GM13976 (cell line): ENCODE measurements at regions not wholly inside any gene's neighbourhood (a gene's known extent, or its start where the extent isn't known, plus 50 kb on each side); places are given as distances from the start of the nearest gene placed in this dataset.
"Not testable (repeated sequence)": the region's sequence is repeated elsewhere in the genome, so short reads cannot be mapped to it uniquely, and the experiment has no call there.

Experiments used
- DNase-seq: peaks from one replicate; pipeline ENCODE4 v3.0.0; 2012; ENCODE audit warnings: low spot score
- CTCF ChIP-seq: IDR thresholded peaks from 2 replicates; pipeline ENCODE4 v1.5.1; 2012; ENCODE audit warnings: borderline replicate concordance, mild to moderate bottlenecking; ENCODE audit not compliant: insufficient read depth; ENCODE audit errors: extremely low read depth, missing control alignments, control extremely low read depth
- in situ Hi-C: fragments of 300-500 bp; cut with MboI; formaldehyde crosslinking; loops from one replicate; pipeline ENCODE4 v1.12.0; 2022; ENCODE audit warnings: low sequenced_read_pairs, mixed read lengths, inconsistent platforms; ENCODE audit not compliant: unreplicated experiment

DNA sequence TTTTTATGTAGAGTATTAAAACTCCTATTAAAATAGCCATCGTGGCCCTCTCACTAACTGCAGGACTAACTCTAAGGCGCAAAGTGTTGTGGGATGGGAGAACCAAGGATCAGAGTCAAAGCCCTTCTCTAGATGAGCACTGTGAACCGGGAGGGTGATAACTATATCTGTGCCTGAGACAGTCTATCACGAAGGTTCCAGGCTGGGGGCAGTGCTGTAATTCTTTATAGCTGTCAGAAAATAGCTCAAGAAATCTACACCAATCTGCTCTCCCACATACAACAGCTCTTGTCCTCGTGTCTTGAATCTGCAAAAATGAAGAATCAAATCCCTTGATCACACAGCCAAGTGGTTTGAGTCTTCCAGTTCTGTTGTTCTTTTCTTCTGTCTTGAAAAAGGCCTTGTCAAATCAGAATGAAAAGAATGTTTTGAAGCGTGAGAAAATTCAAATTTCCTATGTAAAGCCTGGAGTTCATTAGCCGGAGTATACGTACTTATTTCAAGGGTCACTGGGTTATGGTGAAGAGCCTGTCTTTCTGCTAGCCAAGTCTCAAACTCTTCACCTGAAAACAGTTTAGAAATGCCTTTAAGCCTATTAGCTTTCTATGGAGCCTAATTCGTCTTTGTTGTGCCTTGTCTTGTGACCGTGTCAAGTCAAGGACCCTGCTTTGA is 185.3 kb upstream of the NECTIN3 start:
- TF ChIP-seq CTCF, result no peak
- DNase-seq, result no peak
- in situ Hi-C loops, result no loop called here

DNA sequence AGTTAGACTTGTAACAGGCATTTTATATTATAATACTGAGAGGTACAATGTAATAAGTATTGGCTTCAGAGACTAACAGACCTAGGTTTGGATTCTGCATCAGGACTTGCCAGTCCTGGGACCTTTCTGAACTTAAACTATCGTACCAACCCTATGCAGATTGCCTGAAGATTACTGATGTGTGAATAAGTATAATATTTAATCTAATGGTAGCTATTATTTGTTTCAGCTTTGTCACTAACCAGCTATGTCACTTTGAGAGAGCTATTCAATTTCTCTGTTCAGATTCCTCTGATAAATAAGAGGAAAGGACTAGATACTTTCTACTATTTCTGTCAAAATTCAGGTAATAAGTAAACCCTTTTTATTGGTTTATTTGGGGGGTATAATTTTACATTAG is 184.4 kb upstream of the NECTIN3 start:
- DNase-seq, result no peak
- no peak for TF ChIP-seq CTCF
- in situ Hi-C loops, result no loop called here

DNA sequence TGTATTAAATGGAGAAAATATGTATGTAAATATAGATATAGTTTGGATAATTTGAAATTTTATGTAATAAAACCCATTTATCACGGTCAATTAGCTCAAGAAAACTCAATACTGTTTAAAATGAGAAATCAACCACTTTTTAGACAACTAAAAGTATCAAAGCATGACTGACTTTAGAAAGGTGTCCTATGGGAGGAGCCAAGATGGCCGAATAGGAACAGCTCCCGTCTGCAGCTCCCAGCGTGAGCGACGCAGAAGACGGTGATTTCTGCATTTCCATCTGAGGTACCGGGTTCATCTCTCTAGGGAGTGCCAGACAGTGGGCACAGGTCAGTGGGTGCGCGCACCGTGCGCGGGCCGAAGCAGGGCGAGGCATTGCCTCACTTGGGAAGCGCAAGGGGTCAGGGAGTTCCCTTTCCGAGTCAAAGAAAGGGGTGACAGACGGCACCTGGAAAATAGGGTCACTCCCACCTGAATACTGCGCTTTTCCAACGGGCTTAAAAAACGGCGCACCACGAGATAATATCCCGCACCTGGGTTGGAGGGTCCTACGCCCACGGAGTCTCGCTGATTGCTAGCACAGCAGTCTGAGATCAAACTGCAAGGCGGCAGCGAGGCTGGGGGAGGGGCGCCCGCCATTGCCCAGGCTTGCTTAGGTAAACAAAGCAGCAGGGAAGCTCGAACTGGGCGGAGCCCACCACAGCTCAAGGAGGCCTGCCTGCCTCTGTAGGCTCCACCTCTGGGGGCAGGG is 182.8 kb upstream of the NECTIN3 start:
- in situ Hi-C loops, DNase-seq: not testable (repeated sequence)

GRCh38 chr3:110889376-110889699 is 182.3 kb upstream of the NECTIN3 start:
- in situ Hi-C loops, DNase-seq: not testable (repeated sequence)

DNA sequence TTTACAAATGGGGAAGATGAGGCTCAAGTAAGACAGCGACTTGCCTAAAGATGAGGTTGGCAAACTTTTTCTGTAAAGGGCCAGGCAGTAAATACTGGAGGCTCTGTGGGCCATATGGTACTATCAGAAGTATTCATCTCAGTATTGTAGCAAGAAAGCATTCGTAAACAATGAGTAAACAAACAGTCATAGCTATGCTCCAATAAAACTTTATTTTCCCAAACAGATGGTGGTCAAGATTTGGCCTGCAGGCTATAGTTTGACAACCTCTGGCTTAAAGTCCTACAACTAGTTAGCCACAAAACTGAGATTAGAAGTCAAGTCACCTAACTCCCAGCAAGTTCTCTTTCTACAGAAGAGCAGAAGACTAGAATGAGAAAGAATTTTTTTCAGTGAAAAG is 177.0 kb upstream of the NECTIN3 start:
- TF ChIP-seq CTCF, result no peak
- DNase-seq, result no peak
- in situ Hi-C loops, result no loop called here

GRCh38 chr3:110895054-110895453 is 176.6 kb upstream of the NECTIN3 start:
- DNase-seq, result no peak
- no peak for TF ChIP-seq CTCF
- in situ Hi-C loops, result no loop called here

DNA sequence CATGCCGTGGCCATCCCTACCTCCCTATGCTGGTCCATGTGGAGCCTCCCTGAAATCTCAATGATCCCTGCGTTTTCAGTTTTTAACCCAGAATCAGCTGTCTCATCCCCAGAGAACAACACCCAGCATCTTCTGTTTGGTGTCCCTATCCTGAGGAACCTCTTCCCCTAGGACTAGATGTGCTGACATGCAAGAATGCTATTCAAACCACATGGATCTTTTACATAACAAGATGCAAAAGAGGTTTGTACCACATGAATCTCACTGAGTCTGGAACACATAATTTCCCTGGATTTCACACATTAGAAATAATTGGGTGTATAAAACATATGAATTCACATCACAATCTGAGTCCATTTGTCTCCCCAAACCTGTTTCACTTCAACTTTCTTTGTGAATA is 174.6 kb upstream of the NECTIN3 start:
- TF ChIP-seq CTCF, result no peak
- DNase-seq, result no peak
- in situ Hi-C loops, result no loop called here

DNA sequence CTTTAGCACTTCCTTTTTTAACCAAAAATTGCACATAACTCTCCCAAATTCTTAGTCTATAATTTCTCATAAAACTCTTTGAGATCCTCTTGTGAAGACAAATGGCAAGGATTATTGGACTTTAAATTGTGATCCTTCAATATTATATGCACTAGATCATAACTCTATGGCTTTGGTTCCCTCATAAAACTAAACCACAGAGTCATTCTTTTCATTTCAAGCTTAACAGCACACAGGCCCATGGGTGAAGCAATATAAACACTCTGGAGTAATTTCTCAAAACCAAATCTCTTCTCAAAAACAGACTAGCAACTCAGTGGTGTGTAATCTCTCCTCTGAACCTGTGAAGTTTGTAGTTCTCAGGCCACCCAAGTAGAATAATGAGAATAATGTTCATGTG is 171.0 kb upstream of the NECTIN3 start:
- in situ Hi-C loops, result no loop called here
- no peak for TF ChIP-seq CTCF
- DNase-seq, result no peak
